GM23248 (cell line): ENCODE measurements at regions not wholly inside any gene's neighbourhood (a gene's known extent, or its start where the extent isn't known, plus 50 kb on each side); places are given as distances from the start of the nearest gene placed in this dataset.

Experiments used
- DNase-seq: peaks from one replicate; pipeline ENCODE4 v3.0.0-alpha.2; 2015
- H2AFZ ChIP-seq: fragments of 200-600 bp; sonication (generic); 2 replicates; pipeline ENCODE4 v1.6.1; 2016; ENCODE audit warnings: antibody characterized with exemption
- H3F3A ChIP-seq: fragments of 200-600 bp; sonication (generic); 2 replicates; pipeline ENCODE4 v1.6.1; 2016; ENCODE audit warnings: mild to moderate bottlenecking, antibody characterized with exemption, mixed run types; ENCODE audit not compliant: insufficient read depth
- H3K27ac ChIP-seq: fragments of 200-600 bp; sonication (generic); 2 replicates; pipeline ENCODE4 v1.5.1; 2016; ENCODE audit warnings: mild to moderate bottlenecking
- H3K27me3 ChIP-seq: fragments of 200-600 bp; sonication (generic); replicated peaks from 2 replicates; pipeline ENCODE4 v1.6.1; 2016; ENCODE audit warnings: mild to moderate bottlenecking; ENCODE audit not compliant: insufficient read depth
- H3K36me3 ChIP-seq: fragments of 200-600 bp; sonication (generic); 2 replicates; pipeline ENCODE4 v1.6.1; 2016; ENCODE audit warnings: low read depth, mild to moderate bottlenecking
- H3K4me1 ChIP-seq: fragments of 200-600 bp; sonication (generic); 2 replicates; pipeline ENCODE4 v1.6.1; 2016; ENCODE audit warnings: mild to moderate bottlenecking; ENCODE audit not compliant: insufficient read depth
- H3K4me2 ChIP-seq: fragments of 200-600 bp; sonication (generic); one replicate; pipeline ENCODE4 v1.6.1; 2016; ENCODE audit warnings: mild to moderate bottlenecking; ENCODE audit not compliant: unreplicated experiment
- H3K4me3 ChIP-seq: fragments of 200-600 bp; sonication (generic); 2 replicates; pipeline ENCODE4 v1.5.1; 2016; ENCODE audit warnings: mild to moderate bottlenecking
- H3K79me2 ChIP-seq: fragments of 200-600 bp; sonication (generic); 2 replicates; pipeline ENCODE4 v1.6.1; 2016; ENCODE audit warnings: mild to moderate bottlenecking; ENCODE audit not compliant: insufficient read depth
- H3K9ac ChIP-seq: fragments of 200-600 bp; sonication (generic); 2 replicates; pipeline ENCODE4 v1.6.1; 2016; ENCODE audit warnings: mild to moderate bottlenecking
- H3K9me2 ChIP-seq: fragments of 200-600 bp; sonication (generic); 2 replicates; pipeline ENCODE4 v1.6.1; 2016; ENCODE audit warnings: mixed run types, mild to moderate bottlenecking, moderate library complexity; ENCODE audit not compliant: insufficient read depth
- H3K9me3 ChIP-seq: fragments of 200-600 bp; sonication (generic); one replicate; pipeline ENCODE4 v1.6.1; 2017; ENCODE audit warnings: low read depth
- H4K20me1 ChIP-seq: fragments of 200-600 bp; sonication (generic); 2 replicates; pipeline ENCODE4 v1.6.0; 2016; ENCODE audit not compliant: insufficient read depth
- EZH2 ChIP-seq: fragments of 200-600 bp; sonication (generic); IDR thresholded peaks from 2 replicates; pipeline ENCODE4 v1.6.1; 2018; ENCODE audit warnings: antibody characterized with exemption, mild to moderate bottlenecking; ENCODE audit not compliant: insufficient read depth, poor library complexity, severe bottlenecking
- EZH2phosphoT487 ChIP-seq: fragments of 200-600 bp; sonication (generic); IDR thresholded peaks from 2 replicates; pipeline ENCODE4 v1.6.1; 2018; ENCODE audit warnings: antibody characterized with exemption, moderate library complexity, mild to moderate bottlenecking, low read depth; ENCODE audit not compliant: insufficient read depth
- WGBS, 2 experiments: methylation state at CpG; one replicate each; pipeline ENCODE4 v1.1.6; 2015 to 2017; ENCODE audit warnings: low lambda C conversion rate in 2 of 2, low coverage in 1 of 2; ENCODE audit errors: missing lambda C conversion rate in 2 of 2; 5-methylcytosine and 5-hydroxymethylcytosine counted together
- in situ Hi-C: fragments of 300-500 bp; cut with MboI; formaldehyde crosslinking; loops from 2 replicates; pipeline ENCODE4 v1.15.0; 2020

DNA sequence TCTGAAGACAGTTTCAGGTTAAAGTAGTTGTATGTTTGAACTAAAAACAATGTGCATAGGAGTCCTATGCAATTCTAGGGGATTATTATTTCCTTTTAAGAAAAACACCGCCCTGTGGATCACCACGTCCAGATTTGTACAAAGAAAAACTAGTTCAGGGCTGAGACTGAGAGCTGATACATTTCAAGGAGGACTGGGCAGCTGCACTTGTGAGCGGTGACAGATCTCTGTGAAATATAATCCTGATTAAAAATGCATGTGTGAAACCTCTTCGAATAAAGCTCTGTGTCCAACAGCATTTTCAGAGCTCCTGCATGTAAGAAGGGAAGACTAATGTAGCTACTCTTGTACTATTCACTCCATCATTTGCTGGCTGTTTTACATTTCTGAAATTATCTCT, 365.8 kb upstream of the PITX2 start:
- in situ Hi-C loops: no loop called here

GRCh38 chr4:110989125-110989524, 366.2 kb upstream of the PITX2 start:
- TF ChIP-seq EZH2 (no peak), EZH2phosphoT487 (no peak)
- H3K4me3 ChIP-seq: no peak overlapping the region
- H3K27me3 ChIP-seq: no peaks in the 10 kb centered on the region
- in situ Hi-C loops: no loop called here
- no peaks in the 10 kb centered on the region for H3K79me2 ChIP-seq
- H3K9me2 ChIP-seq: no peaks in the 10 kb centered on the region
- no peaks in the 10 kb centered on the region for H4K20me1 ChIP-seq
- peak overlapping the region; percentile 42; the same call in 1 of the 2 replicates for H2AFZ ChIP-seq
- no peaks in the 10 kb centered on the region for H3F3A ChIP-seq
- WGBS, 2 experiments: 44 to 48% methylated on average over 1 of the region's 1 CpG
- peak; percentile 37 for DNase-seq
- no peak overlapping the region for H3K4me2 ChIP-seq
- no peak overlapping the region for H3K9ac ChIP-seq
- no peaks in the 10 kb centered on the region for H3K36me3 ChIP-seq
- no peak overlapping the region for H3K27ac ChIP-seq
- no peaks in the 10 kb centered on the region for H3K9me3 ChIP-seq
- peaks cover 10% of the 10 kb centered on the region for H3K4me1 ChIP-seq

More for the DNA sequence above, 365.8 kb upstream of the PITX2 start:
- no peak for TF ChIP-seq EZH2phosphoT487
- no peak for TF ChIP-seq EZH2
- H3F3A ChIP-seq: no peaks in the 10 kb centered on the region
- H2AFZ ChIP-seq: peak overlapping the region; percentile 42; the same call in 1 of the 2 replicates
- no peaks in the 10 kb centered on the region for H3K27me3 ChIP-seq
- H3K9me2 ChIP-seq: no peaks in the 10 kb centered on the region
- no peaks in the 10 kb centered on the region for H4K20me1 ChIP-seq
- no peak overlapping the region for H3K4me3 ChIP-seq
- H3K27ac ChIP-seq: no peak overlapping the region
- DNase-seq: no peak
- no peak overlapping the region for H3K9ac ChIP-seq
- no peaks in the 10 kb centered on the region for H3K9me3 ChIP-seq
- WGBS, 2 experiments: 40 to 41% methylated on average over 4 of the region's 4 CpGs
- H3K36me3 ChIP-seq: no peaks in the 10 kb centered on the region
- H3K4me1 ChIP-seq: peaks cover 10% of the 10 kb centered on the region
- H3K4me2 ChIP-seq: no peak overlapping the region
- no peaks in the 10 kb centered on the region for H3K79me2 ChIP-seq

DNA sequence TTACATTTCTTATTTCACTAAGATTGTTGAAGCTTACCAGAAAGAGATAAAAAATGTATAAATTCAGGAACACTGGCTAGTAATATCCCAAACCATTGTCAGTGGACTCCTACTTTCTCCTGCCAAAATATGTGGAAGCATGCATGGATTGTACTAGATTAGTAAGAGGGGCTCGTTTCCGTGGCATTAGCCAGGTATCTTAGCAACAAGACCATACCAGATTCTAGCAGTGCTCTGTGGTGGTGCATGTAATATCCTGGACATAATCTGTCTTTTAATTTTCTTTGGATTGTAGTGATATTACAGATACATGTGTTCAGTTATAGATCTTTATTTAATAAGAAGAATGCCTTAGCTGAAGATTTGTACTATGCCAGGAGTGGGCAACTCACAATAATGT, 371.9 kb upstream of the PITX2 start:
- Histone ChIP-seq H3K4me3 (no peak overlapping the region), H3K4me1 (no peaks in the 10 kb centered on the region), H4K20me1 (no peaks in the 10 kb centered on the region), H2AFZ (no peak overlapping the region), H3K9me3 (no peaks in the 10 kb centered on the region), H3F3A (no peaks in the 10 kb centered on the region), H3K9me2 (no peaks in the 10 kb centered on the region; the same call in 1 of the 2 replicates), H3K79me2 (no peaks in the 10 kb centered on the region), H3K4me2 (no peak overlapping the region), H3K27ac (no peak overlapping the region), H3K27me3 (no peaks in the 10 kb centered on the region), H3K9ac (no peak overlapping the region), H3K36me3 (no peaks in the 10 kb centered on the region)
- in situ Hi-C loops: no loop called here
- 48 to 50% methylated on average over 2 of the region's 2 CpGs for WGBS, 2 experiments
- DNase-seq: no peak
- TF ChIP-seq EZH2 (no peak), EZH2phosphoT487 (no peak)

DNA sequence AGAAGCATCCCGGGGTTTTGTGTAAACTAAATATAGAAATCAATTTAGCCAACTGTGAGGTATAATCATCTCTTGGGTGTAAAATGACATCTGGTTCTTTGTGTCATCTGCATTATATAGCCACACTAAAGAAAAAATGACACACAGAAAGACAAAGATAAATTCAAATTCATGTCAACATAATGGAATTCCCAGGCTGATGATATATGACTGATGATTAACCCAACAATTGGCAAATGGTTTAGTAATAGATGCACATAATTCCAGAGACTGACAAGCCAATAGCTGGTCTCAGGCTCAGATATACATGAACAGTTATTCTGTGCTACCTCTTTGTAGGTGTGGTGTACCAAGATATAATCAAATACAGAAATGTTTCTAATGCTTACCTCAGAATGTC, 375.4 kb upstream of the PITX2 start:
- Histone ChIP-seq H3F3A (no peaks in the 10 kb centered on the region), H3K9me2 (no peaks in the 10 kb centered on the region; the same call in 1 of the 2 replicates), H3K9me3 (no peaks in the 10 kb centered on the region), H3K9ac (no peak overlapping the region), H3K4me2 (no peak overlapping the region), H3K4me1 (no peaks in the 10 kb centered on the region), H3K27ac (no peak overlapping the region), H3K79me2 (no peaks in the 10 kb centered on the region), H3K36me3 (no peaks in the 10 kb centered on the region), H3K4me3 (no peak overlapping the region), H2AFZ (no peak overlapping the region), H3K27me3 (no peaks in the 10 kb centered on the region), H4K20me1 (no peaks in the 10 kb centered on the region)
- 0 to 3% methylated on average over 1 of the region's 1 CpG for WGBS, 2 experiments
- in situ Hi-C loops: no loop called here
- no peak for DNase-seq
- TF ChIP-seq EZH2phosphoT487 (no peak), EZH2 (no peak)

DNA sequence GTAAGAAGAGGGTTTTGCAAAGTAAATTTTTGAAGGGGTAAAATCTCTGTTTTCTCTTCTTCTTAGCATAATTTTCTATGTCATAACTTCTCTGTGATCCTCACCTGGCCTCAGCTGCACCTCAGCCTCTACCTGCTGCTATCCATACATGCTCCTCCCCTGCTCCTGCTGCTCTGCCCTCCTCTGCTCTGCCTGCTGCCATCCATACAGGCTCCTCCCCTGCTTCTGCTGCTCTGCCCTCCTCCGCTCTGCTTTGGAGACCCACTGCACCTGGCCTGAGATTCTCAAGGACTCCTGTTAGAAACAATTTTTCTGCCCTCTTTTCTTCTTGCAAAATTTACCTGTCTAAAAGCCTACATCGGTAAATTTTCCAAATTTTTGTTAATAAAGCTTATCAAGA, 388.6 kb upstream of the PITX2 start:
- no peak overlapping the region for H2AFZ ChIP-seq
- no peak for TF ChIP-seq EZH2
- TF ChIP-seq EZH2phosphoT487: no peak
- H3K9ac ChIP-seq: no peak overlapping the region
- H3K4me1 ChIP-seq: no peaks in the 10 kb centered on the region
- no peaks in the 10 kb centered on the region for H3K27me3 ChIP-seq
- H3K79me2 ChIP-seq: no peaks in the 10 kb centered on the region
- 69 to 71% methylated on average over 2 of the region's 2 CpGs for WGBS, 2 experiments
- no peaks in the 10 kb centered on the region for H3K9me2 ChIP-seq
- H4K20me1 ChIP-seq: no peaks in the 10 kb centered on the region; the same call in 1 of the 2 replicates
- no peak overlapping the region for H3K4me3 ChIP-seq
- H3K4me2 ChIP-seq: no peak overlapping the region
- H3K9me3 ChIP-seq: no peaks in the 10 kb centered on the region
- DNase-seq: no peak
- in situ Hi-C loops: no loop called here
- H3K36me3 ChIP-seq: no peaks in the 10 kb centered on the region
- no peak overlapping the region for H3K27ac ChIP-seq
- H3F3A ChIP-seq: no peaks in the 10 kb centered on the region
